ENCODE measurements at regions not wholly inside any gene's neighbourhood (a gene's known extent, or its start where the extent isn't known, plus 50 kb on each side); places are given as distances from the start of the nearest gene placed in this dataset.
"Not testable (repeated sequence)": the region's sequence is repeated elsewhere in the genome, so short reads cannot be mapped to it uniquely, and the experiment has no call there.

DNA sequence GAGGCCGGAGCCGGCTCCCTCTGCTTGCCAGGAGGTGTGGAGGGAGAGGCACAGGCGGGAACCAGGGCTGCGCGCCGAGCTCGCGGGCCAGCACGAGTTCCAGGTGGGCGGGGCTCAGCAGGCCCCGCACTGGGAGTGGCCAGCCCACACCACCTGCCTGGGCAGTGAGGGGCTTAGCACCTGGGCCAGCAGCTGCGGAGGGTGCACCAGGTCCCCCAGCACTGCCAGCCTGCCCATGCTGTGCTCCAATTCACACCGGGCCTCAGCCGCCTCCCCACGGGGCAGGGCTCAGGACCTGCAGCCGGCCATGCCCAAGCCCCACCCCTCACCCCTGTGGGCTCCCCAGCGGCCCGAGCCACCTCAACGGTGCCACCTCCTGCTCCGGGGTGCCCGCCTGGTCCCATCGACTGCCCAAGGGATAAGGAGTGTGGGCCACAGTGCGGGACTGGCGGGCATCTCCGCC lies 72.4 kb upstream of the PPP2R5C start:
- intact Hi-C loops (cut with DNase I), result no loop called here
- DNase-seq (no peak), ATAC-seq (ENCODE audit: poor library complexity) (no peak)

- DNase-seq; ATAC-seq (ENCODE audit: poor library complexity); intact Hi-C loops (cut with DNase I): not testable (repeated sequence)
These were observed 71.5 kb upstream of the PPP2R5C start for GRCh38 chr14:101689966-101690365.

- intact Hi-C loops (cut with DNase I), result no loop called here
- ATAC-seq (ENCODE audit: poor library complexity) (no peak), DNase-seq (no peak)
These were observed 65.8 kb upstream of the PPP2R5C start for GRCh38 chr14:101695659-101696058.

- ATAC-seq (ENCODE audit: poor library complexity) (no peak), DNase-seq (no peak)
- intact Hi-C loops (cut with DNase I), result no loop called here
These were observed 57.4 kb upstream of the PPP2R5C start for GRCh38 chr14:101704140-101704539.

- intact Hi-C loops (cut with DNase I), result no loop called here
- ATAC-seq (ENCODE audit: poor library complexity) (peak; percentile 81), DNase-seq (peak; percentile 84)
These were observed 55.6 kb upstream of the PPP2R5C start for GRCh38 chr14:101705733-101706508.

GRCh38 chr14:101706509-101707067 lies 54.9 kb upstream of the PPP2R5C start:
- DNase-seq, result no peak
- intact Hi-C loops (cut with DNase I), result no loop called here

GRCh38 chr14:101707068-101707842 lies 54.3 kb upstream of the PPP2R5C start:
- no peak for DNase-seq
- peak; percentile 77 for ATAC-seq (ENCODE audit: poor library complexity)
- intact Hi-C loops (cut with DNase I), result no loop called here

More at GRCh38 chr14:101706509-101707067, 54.9 kb upstream of the PPP2R5C start:
- peak; percentile 8 for ATAC-seq (ENCODE audit: poor library complexity)

GRCh38 chr14:101707863-101708620 lies 53.5 kb upstream of the PPP2R5C start:
- DNase-seq, result no peak
- intact Hi-C loops (cut with DNase I), result no loop called here
- ATAC-seq (ENCODE audit: poor library complexity), result no peak

- no peak for ATAC-seq (ENCODE audit: poor library complexity)
- intact Hi-C loops (cut with DNase I), result no loop called here
- DNase-seq, result no peak
These were observed 52.5 kb upstream of the PPP2R5C start for GRCh38 chr14:101708853-101709532.

GRCh38 chr14:101709533-101709881 lies 52.0 kb upstream of the PPP2R5C start:
- intact Hi-C loops (cut with DNase I), result no loop called here
- ATAC-seq (ENCODE audit: poor library complexity), result no peak
- DNase-seq, result no peak

DNA sequence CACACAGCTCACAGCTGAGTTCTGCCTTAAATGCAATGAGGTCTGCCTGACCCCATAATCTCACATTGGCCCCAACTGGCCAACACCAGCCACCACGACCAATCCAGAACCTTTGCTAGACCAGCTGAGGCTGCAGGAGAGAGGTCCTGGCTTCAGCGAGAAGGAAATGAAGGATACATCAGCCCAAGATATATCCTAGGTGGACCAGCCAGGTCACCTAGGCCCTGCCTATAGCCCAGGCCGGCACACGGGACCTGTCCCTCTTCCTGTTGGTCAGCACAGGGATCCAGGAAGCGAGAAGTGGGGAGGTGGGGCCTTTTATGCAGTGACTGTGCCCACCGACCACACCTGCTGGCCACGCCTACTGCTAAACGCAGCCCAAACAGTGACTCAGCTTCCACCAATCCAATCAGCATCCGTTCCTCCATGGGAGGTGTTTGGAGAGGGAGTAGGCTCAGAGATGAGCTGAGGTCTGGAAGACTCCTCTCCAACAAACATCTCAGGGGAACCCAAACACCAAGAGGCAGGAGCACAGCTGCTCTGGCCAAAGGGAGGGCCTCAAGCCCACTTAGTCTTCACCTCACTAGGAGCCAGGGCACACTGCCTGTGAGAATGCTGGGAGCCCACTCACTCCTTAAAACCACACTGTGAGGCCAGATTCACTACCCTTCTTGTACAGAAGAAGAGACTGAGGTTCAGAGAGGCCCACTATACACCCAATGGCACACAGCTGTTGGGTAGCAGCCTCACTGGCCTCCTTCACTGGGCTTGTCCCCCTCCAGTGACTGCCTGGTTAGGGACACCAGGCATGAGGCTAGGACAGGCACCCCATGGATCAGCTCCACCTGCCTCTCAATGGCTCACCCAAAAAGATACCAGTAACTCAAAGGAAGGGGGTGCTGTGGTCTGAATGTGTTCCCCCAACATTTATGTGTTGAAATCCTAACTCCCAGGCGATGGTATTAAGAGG lies 51.3 kb upstream of the PPP2R5C start:
- ATAC-seq (ENCODE audit: poor library complexity), result no peak
- intact Hi-C loops (cut with DNase I), result loop anchor here (10.0 kb wide), 1 partner anchor 245 kb away; no protein-coding TSS in a partner anchor

GRCh38 chr14:101711041-101711856 lies 50.3 kb upstream of the PPP2R5C start:
- ATAC-seq (ENCODE audit: poor library complexity) (no peak), DNase-seq (no peak)
- intact Hi-C loops (cut with DNase I), result loop anchor here (10.0 kb wide), 1 partner anchor 244 kb away; no protein-coding TSS in a partner anchor

More for the DNA sequence above, 51.3 kb upstream of the PPP2R5C start:
- DNase-seq, result no peak

All from Right ventricle myocardium superior (tissue), 1 donor.